Erythroblast (primary cell): ENCODE measurements at regions not wholly inside any gene's neighbourhood (a gene's known extent, or its start where the extent isn't known, plus 50 kb on each side); places are given as distances from the start of the nearest gene placed in this dataset.

Experiments used
- GATA1 ChIP-seq: IDR thresholded peaks from 2 replicates; pipeline ENCODE4 v1.6.1; 2011; ENCODE audit warnings: low read depth, mild to moderate bottlenecking, control low read depth, low read length, moderate library complexity
- POLR2A ChIP-seq: IDR thresholded peaks from 2 replicates; pipeline ENCODE4 v1.6.1; 2011; ENCODE audit warnings: mild to moderate bottlenecking, low read length

GRCh38 chr4:66567551-66567950 lies 897.3 kb upstream of the EPHA5 start:
- no peak for TF ChIP-seq POLR2A
- no peak for TF ChIP-seq GATA1
